IPS-18c (cell line): ENCODE measurements at regions not wholly inside any gene's neighbourhood (a gene's known extent, or its start where the extent isn't known, plus 50 kb on each side); places are given as distances from the start of the nearest gene placed in this dataset.
"Not testable (repeated sequence)": the region's sequence is repeated elsewhere in the genome, so short reads cannot be mapped to it uniquely, and the experiment has no call there.

Experiments
- H3K4me3 ChIP-seq: 2 replicates; pipeline ENCODE4 v1.7.0; 2013; ENCODE audit warnings: low read depth, mild to moderate bottlenecking, low read length, moderate library complexity; ENCODE audit not compliant: insufficient read depth
- H3K9me3 ChIP-seq: one replicate; pipeline ENCODE4 v1.6.1; 2013; ENCODE audit warnings: mild to moderate bottlenecking, low read length, moderate library complexity; ENCODE audit not compliant: control insufficient read depth, insufficient read depth

DNA sequence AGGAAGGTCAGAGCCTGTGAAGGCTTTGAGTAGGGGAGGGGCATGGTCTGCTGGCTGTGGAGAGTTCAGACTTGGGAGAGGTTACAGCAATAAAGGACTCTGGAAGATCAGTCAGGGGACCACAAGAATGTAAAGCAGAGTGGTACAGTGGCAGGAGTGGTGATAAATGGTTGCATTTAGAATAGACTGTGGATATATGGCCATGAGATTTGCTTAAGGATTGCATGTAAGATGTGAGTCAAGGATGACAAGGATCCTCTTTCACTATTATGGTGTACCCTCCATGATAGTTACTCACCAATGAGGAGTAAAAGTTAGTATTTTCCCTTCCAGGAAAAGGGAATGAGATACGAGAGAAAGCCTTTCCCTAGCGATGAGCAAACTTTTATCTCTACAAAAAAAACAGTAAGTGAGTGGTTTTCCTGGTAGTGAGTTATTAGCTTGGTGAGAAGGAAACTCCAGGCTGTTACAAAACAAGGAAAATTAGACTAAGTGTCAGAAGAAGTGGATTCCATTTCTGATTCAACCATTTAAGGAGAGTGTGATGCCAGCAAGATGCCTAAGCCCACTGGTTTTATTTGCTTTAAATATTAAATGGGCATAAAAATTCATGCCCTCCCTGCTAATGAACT lies 818.0 kb upstream of the ACVR2A start:
- Histone ChIP-seq H3K9me3 (peaks cover 2% of the 10 kb centered on the region), H3K4me3 (no peak overlapping the region)

DNA sequence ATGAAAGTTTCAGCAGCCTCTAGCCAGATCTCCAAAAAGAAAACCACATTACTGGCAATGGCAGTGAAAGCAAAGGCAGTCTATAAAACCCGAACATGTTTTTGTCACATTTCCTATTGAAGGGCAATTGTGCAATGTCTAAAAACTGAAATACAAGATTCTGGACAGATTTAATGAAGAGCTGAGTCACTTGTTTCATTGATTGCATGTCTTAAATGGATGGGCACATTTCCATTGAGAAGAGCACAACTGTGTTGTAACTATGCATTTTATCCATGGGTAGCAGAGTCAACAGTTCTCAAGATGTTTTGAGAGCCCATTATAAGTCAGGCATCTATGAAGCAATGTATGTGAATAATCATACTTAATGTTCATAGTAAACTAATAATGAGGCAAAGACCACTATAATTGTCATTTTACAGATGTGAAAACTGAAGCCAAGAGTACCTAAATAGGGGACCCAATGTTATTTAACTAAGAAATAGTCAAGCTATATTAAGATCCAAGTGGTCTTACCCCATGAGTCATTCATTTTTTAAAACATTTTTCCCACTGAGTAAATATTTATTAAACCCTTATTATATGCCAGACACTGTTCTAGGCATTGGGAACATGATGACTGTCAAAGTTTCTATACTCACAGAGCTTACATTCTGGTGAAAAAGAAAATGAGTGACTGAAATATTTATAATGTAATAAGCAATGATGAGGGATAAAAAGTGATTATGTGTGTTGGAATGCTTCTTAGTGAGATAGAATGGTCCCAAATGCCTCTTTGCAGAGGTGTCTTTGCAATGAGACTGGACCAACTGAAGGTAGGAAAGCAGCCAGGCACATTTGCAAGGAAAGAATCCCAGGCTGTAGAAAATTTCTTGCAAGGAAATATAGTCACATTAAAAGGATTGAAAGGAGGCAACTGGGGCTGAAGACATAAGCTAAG lies 818.9 kb upstream of the ACVR2A start:
- Histone ChIP-seq H3K9me3 (peaks cover 2% of the 10 kb centered on the region), H3K4me3 (no peak overlapping the region)

DNA sequence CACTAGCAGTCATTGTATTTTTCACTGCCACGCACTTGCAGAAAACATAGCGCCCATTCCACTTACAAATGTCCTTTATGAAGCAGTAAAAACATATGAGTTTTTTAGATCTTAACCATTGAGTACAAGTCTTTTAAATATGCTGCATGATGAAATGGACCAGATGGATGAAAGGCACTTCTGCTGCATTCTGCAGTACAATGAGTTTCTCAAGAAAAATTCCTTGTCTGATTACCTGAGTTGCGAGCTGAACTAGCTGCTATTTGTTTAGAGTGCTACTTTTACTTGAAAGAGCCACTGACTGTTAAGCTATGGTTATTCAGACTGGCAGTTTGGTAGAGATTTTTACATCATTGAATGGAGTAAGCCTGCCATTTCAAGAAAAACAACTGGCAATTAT lies 825.5 kb upstream of the ACVR2A start:
- H3K9me3 ChIP-seq = peaks cover 2% of the 10 kb centered on the region

DNA sequence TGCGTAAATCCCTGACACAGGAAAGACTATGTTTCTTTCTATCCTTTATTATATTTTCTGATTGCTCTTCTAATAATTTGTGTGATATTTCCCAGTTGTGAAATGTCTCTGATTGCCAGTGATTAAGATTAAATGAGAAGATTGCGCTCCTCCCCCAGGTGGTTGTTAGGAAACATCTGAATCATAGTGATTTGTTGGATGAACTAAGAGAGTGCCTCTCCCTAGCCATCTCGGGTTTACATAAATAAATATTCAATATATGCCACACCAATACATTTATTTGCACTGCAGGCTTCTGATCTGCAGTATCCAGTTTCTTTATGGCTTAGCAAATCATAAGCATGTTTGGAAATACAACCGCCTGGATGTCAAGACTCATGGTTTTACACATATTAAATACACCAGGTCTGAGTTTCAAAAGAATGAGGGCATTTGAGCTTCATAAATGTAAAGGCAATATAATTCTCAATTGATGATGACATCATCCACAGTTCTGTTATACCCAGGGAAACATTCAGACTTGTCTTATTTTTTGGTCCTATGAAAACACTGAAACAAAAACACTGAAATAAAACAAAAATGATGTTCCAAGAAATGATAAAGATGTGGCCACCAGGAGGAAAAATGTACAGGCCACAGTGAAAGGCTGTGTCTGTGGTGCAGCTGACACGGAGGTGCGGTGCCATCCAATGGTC lies 826.7 kb upstream of the ACVR2A start:
- peaks cover 2% of the 10 kb centered on the region for H3K9me3 ChIP-seq
- H3K4me3 ChIP-seq = no peak overlapping the region

More for the DNA sequence above, 825.5 kb upstream of the ACVR2A start:
- H3K4me3 ChIP-seq = no peak overlapping the region

- no peaks in the 10 kb centered on the region for H3K9me3 ChIP-seq
- no peak overlapping the region for H3K4me3 ChIP-seq
These were observed 828.6 kb upstream of the ACVR2A start for GRCh38 chr2:147016181-147016580.

DNA sequence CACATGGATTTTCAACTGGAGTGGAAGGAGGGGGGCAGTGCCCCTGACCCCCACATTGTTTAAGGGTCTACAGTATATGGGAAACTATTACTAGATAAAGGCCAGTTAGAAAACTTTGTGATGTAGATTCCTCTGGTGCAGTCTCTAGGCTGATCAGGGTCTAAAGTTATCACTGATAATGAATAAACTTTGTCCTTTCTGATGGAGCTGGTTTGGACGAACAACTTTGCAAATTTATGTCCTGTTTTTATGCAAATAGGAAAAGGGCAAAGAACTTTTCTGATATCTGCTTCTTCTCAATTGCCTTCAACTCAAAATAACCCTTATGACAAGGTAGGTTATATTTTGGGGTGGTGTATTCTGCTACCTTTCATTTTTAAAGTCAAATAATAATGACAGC lies 829.2 kb upstream of the ACVR2A start:
- Histone ChIP-seq H3K9me3 (no peaks in the 10 kb centered on the region), H3K4me3 (no peak overlapping the region)

- Histone ChIP-seq H3K4me3 (no peak overlapping the region), H3K9me3 (no peaks in the 10 kb centered on the region)
These were observed 831.0 kb upstream of the ACVR2A start for GRCh38 chr2:147013696-147014392.

- Histone ChIP-seq H3K4me3 (no peak overlapping the region), H3K9me3 (no peaks in the 10 kb centered on the region)
These were observed 836.3 kb upstream of the ACVR2A start for GRCh38 chr2:147008481-147008880.

GRCh38 chr2:147006736-147007141 lies 838.1 kb upstream of the ACVR2A start:
- Histone ChIP-seq H3K9me3 (no peaks in the 10 kb centered on the region), H3K4me3 (no peak overlapping the region)

GRCh38 chr2:147003081-147003480 lies 841.7 kb upstream of the ACVR2A start:
- H3K4me3 ChIP-seq = no peak overlapping the region
- H3K9me3 ChIP-seq = no peaks in the 10 kb centered on the region

- H3K9me3 ChIP-seq = no peaks in the 10 kb centered on the region
- no peak overlapping the region for H3K4me3 ChIP-seq
These were observed 842.6 kb upstream of the ACVR2A start for GRCh38 chr2:147002256-147002655.

GRCh38 chr2:147001061-147001460 lies 843.8 kb upstream of the ACVR2A start:
- Histone ChIP-seq H3K9me3 (no peaks in the 10 kb centered on the region), H3K4me3 (no peak overlapping the region)

DNA sequence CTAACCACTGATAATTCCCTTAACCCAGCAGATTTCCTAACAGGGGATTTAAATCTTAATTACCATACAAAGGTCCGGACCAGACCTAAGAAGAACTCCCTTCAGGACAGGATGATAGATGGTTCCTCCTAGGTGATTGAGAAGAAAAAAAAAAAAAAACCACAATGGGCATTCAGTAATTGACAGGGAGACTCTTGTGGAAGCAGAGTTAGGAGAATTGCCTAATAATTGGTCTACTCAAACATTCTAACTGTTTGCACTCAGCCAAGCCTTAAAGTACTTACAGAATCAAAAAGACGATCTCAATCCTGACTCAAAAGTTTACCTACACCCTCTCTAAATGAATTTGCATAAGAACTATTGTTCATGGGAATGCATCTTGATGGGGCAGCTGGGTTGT lies 844.7 kb upstream of the ACVR2A start:
- H3K9me3 ChIP-seq, H3K4me3 ChIP-seq: not testable (repeated sequence)

DNA sequence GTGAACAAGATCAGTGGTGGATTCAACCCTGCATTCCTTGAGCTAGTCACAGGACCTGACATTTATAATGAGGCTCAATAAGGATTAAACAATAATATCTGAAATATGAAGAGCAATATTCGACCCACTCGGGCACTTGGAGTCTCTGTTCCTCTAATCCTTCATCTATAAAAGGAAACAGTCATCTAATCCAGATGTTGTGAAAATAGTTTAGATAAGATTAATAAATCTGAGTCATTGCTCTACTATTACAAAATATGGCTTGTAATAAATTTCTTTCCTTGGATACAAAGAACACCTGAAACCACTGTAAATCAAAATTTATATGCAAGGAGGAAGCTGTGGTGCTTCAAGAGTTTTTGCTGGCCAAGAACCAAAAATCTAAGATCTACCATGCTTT lies 846.9 kb upstream of the ACVR2A start:
- no peak overlapping the region for H3K4me3 ChIP-seq
- H3K9me3 ChIP-seq = no peaks in the 10 kb centered on the region

DNA sequence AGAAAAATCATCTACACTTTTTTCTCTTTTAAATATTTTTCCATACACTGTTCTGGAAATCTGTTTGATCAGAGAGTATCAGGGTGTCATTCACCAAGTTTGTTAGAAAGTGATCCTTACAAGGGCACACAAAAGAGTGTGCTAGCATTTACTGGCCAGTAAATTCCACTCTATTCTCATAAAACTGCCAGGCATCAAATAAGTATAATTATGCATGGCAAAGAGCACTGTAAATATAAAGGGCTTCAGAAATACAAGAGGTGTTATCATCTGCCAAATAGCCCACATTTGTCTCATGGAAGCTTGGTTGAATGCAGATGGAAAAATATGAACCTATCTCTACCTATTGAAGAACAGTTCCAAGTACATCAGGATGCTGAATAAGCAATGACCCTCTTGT lies 847.3 kb upstream of the ACVR2A start:
- no peaks in the 10 kb centered on the region for H3K9me3 ChIP-seq
- no peak overlapping the region for H3K4me3 ChIP-seq

- no peak overlapping the region for H3K4me3 ChIP-seq
- no peaks in the 10 kb centered on the region for H3K9me3 ChIP-seq
These were observed 850.6 kb upstream of the ACVR2A start for GRCh38 chr2:146994246-146994645.

DNA sequence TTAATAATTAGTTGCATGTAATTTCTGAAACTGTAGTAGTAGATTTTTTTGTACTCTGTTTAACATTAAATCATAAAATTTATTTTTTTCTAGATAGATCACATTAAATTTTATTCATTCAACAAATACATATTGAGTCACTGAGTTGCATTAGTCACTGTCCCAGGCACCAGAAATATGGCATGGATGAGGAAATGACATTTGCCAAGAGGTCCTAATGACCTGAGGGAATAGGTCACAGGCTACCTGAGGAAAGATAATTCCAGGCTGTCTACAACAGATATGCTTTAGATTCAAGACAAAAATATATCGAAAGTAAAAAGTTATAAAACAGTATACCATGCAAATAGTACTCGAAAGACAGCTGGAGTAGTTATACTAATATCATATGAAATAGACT lies 852.4 kb upstream of the ACVR2A start:
- no peak overlapping the region for H3K4me3 ChIP-seq
- no peaks in the 10 kb centered on the region for H3K9me3 ChIP-seq
